Neural progenitor cell (in vitro differentiated cells): ENCODE measurements at regions not wholly inside any gene's neighbourhood (a gene's known extent, or its start where the extent isn't known, plus 50 kb on each side); places are given as distances from the start of the nearest gene placed in this dataset.

ENCODE experiments used
- DNase-seq: peaks from one replicate; pipeline ENCODE4 v3.0.0-alpha.2; 2016; ENCODE audit warnings: low spot score
- H2AFZ ChIP-seq: fragments of 200-600 bp; sonication (generic); replicated peaks from 2 replicates; pipeline ENCODE4 v1.6.1; 2016; ENCODE audit warnings: antibody characterized with exemption
- H3F3A ChIP-seq: fragments of 200-600 bp; sonication (generic); 2 replicates; pipeline ENCODE4 v1.6.1; 2016; ENCODE audit warnings: antibody characterized with exemption, low read depth
- H3K27ac ChIP-seq: fragments of 200-600 bp; sonication (generic); 2 replicates; pipeline ENCODE4 v1.5.1; 2016; ENCODE audit warnings: mild to moderate bottlenecking
- H3K27me3 ChIP-seq: fragments of 200-600 bp; sonication (generic); 2 replicates; pipeline ENCODE4 v1.6.1; 2016; ENCODE audit warnings: mild to moderate bottlenecking, moderate library complexity
- H3K36me3 ChIP-seq: fragments of 200-600 bp; sonication (generic); 2 replicates; pipeline ENCODE4 v1.5.1; 2016
- H3K4me1 ChIP-seq: fragments of 200-600 bp; sonication (generic); 2 replicates; pipeline ENCODE4 v1.6.1; 2016; ENCODE audit warnings: mixed run types
- H3K4me2 ChIP-seq: fragments of 200-600 bp; sonication (generic); 2 replicates; pipeline ENCODE4 v1.6.1; 2016
- H3K4me3 ChIP-seq: fragments of 200-600 bp; sonication (generic); 2 replicates; pipeline ENCODE4 v1.5.1; 2016
- H3K79me2 ChIP-seq: fragments of 200-600 bp; sonication (generic); 2 replicates; pipeline ENCODE4 v1.6.1; 2016; ENCODE audit warnings: low read depth
- H3K9ac ChIP-seq: fragments of 200-600 bp; sonication (generic); 2 replicates; pipeline ENCODE4 v1.6.1; 2016
- H3K9me3 ChIP-seq: fragments of 200-600 bp; sonication (generic); 2 replicates; pipeline ENCODE4 v1.5.1; 2016; ENCODE audit warnings: low read depth
- H4K20me1 ChIP-seq: fragments of 200-600 bp; sonication (generic); 2 replicates; pipeline ENCODE4 v1.6.1; 2016; ENCODE audit warnings: low read depth
- H3K27ac Mint-ChIP-seq: 3 replicates; pipeline ENCODE4 v1.8.0; 2021; ENCODE audit warnings: mixed read lengths
- H3K27me3 Mint-ChIP-seq: 2 replicates; pipeline ENCODE4 v1.8.0; 2022; ENCODE audit warnings: low read depth, mild to moderate bottlenecking, inconsistent platforms, moderate library complexity, mixed read lengths; ENCODE audit not compliant: insufficient read depth
- H3K36me3 Mint-ChIP-seq: 3 replicates; pipeline ENCODE4 v1.8.0; 2021; ENCODE audit warnings: mixed read lengths
- H3K4me1 Mint-ChIP-seq: 3 replicates; pipeline ENCODE4 v1.8.0; 2021; ENCODE audit warnings: mixed read lengths
- H3K4me3 Mint-ChIP-seq: 3 replicates; pipeline ENCODE4 v1.8.0; 2021; ENCODE audit warnings: mild to moderate bottlenecking, moderate library complexity, mixed read lengths
- H3K9me3 Mint-ChIP-seq: 3 replicates; pipeline ENCODE4 v1.8.0; 2020; ENCODE audit warnings: mixed read lengths
- EZH2 ChIP-seq: fragments of 200-600 bp; sonication (generic); IDR thresholded peaks from 2 replicates; pipeline ENCODE4 v1.6.1; 2017; ENCODE audit warnings: antibody characterized with exemption, mild to moderate bottlenecking, moderate library complexity
- EZH2phosphoT487 ChIP-seq: fragments of 200-600 bp; sonication (generic); IDR thresholded peaks from 2 replicates; pipeline ENCODE4 v1.6.1; 2017; ENCODE audit warnings: antibody characterized with exemption
- TF ChIP-seq, protein P1 (sequence below): fragments of 200-600 bp; sonication (generic); IDR thresholded peaks from 2 replicates; pipeline ENCODE4 v1.5.1; 2017; ENCODE audit warnings: antibody characterized with exemption, mild to moderate bottlenecking

DNA sequence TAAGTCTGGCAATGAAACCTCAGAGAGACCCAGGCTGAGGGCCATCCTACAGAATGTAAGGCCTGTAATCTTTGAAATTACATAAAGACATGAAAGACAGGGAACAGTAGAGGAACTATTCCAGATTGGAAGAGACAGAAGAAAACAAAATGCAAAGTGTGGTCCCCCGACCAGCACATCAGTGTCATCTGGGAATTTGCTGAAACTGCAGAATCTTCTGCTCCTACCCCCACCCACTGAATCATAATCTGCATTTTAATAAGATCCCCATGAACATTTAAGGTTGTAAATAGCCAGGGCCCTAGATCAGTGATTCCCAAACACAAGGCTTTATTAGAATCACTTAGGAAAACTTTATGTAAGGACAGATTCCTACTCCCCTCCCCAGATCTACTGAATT, 154.4 kb downstream of the NOC3L start:
- Histone ChIP-seq H3K4me1 (no peaks in the 10 kb centered on the region), H3K9me3 (no peaks in the 10 kb centered on the region), H2AFZ (no peak overlapping the region), H3K27me3 (no peaks in the 10 kb centered on the region), H3K36me3 (no peaks in the 10 kb centered on the region), H3K4me3 (no peak overlapping the region), H3K79me2 (no peaks in the 10 kb centered on the region), H3F3A (no peaks in the 10 kb centered on the region), H3K27ac (no peak overlapping the region), H4K20me1 (no peaks in the 10 kb centered on the region), H3K4me2 (no peak overlapping the region), H3K9ac (no peak overlapping the region)
- no peak for DNase-seq
- peaks cover 18% of the 10 kb centered on the region for H3K4me1 Mint-ChIP-seq
- no peak overlapping the region for H3K27ac Mint-ChIP-seq
- H3K36me3 Mint-ChIP-seq: no peaks in the 10 kb centered on the region
- H3K27me3 Mint-ChIP-seq: peaks cover 2% of the 10 kb centered on the region
- H3K4me3 Mint-ChIP-seq: no peak overlapping the region
- TF ChIP-seq, protein P1, sequence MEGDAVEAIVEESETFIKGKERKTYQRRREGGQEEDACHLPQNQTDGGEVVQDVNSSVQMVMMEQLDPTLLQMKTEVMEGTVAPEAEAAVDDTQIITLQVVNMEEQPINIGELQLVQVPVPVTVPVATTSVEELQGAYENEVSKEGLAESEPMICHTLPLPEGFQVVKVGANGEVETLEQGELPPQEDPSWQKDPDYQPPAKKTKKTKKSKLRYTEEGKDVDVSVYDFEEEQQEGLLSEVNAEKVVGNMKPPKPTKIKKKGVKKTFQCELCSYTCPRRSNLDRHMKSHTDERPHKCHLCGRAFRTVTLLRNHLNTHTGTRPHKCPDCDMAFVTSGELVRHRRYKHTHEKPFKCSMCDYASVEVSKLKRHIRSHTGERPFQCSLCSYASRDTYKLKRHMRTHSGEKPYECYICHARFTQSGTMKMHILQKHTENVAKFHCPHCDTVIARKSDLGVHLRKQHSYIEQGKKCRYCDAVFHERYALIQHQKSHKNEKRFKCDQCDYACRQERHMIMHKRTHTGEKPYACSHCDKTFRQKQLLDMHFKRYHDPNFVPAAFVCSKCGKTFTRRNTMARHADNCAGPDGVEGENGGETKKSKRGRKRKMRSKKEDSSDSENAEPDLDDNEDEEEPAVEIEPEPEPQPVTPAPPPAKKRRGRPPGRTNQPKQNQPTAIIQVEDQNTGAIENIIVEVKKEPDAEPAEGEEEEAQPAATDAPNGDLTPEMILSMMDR: no peak
- TF ChIP-seq EZH2phosphoT487: no peak
- no peak for TF ChIP-seq EZH2
- H3K9me3 Mint-ChIP-seq: peaks cover 11% of the 10 kb centered on the region

DNA sequence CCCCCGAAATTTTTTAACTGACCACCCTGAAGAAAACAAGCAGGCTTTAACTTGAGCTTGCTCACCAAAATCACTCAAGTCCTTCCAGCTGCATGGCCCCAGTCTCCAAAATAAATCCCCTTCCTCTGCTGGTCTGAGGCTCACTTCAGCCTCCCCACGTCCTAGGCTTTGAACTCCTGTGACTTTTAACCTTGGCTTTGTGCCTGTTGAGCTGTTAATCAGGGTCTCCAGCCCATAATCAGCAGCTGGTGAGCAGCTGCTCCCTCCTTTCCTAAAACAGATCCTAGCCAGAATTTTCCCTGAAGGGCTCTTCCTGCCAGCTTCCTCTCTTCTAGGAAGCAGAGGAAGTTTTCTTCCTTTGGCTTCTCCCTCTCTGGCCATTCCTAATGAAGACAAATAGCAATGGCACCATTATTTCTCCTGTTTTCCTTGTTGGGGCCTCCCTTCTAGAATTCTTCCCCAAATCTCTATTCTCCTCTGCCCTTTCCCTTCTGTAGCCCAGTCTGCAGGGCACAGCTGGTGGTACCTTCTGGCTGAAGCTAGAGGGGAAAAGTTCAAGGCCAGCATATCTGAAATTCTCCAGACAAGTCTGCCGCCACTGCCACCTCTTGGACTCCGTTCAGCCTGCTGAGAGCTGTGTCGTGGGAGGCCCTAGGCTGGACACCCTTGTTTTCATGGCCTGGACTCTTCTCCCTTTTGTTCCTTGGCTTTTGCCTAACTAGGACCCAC, 152.1 kb downstream of the NOC3L start:
- H3K4me3 ChIP-seq: no peak overlapping the region
- no peaks in the 10 kb centered on the region for H3F3A ChIP-seq
- H3K36me3 ChIP-seq: no peaks in the 10 kb centered on the region
- H4K20me1 ChIP-seq: no peaks in the 10 kb centered on the region
- no peaks in the 10 kb centered on the region for H3K4me1 ChIP-seq
- Mint-ChIP-seq H3K4me3 (no peak overlapping the region), H3K36me3 (no peaks in the 10 kb centered on the region), H3K27me3 (peaks cover 2% of the 10 kb centered on the region), H3K9me3 (peaks cover 11% of the 10 kb centered on the region), H3K27ac (no peak overlapping the region), H3K4me1 (peaks cover 23% of the 10 kb centered on the region)
- no peak overlapping the region for H3K9ac ChIP-seq
- DNase-seq: no peak
- H3K4me2 ChIP-seq: no peak overlapping the region
- no peak for TF ChIP-seq EZH2phosphoT487
- TF ChIP-seq, protein P1: no peak
- H3K79me2 ChIP-seq: no peaks in the 10 kb centered on the region
- H3K27ac ChIP-seq: no peak overlapping the region
- no peaks in the 10 kb centered on the region for H3K27me3 ChIP-seq
- H3K9me3 ChIP-seq: no peaks in the 10 kb centered on the region
- no peak overlapping the region for H2AFZ ChIP-seq

DNA sequence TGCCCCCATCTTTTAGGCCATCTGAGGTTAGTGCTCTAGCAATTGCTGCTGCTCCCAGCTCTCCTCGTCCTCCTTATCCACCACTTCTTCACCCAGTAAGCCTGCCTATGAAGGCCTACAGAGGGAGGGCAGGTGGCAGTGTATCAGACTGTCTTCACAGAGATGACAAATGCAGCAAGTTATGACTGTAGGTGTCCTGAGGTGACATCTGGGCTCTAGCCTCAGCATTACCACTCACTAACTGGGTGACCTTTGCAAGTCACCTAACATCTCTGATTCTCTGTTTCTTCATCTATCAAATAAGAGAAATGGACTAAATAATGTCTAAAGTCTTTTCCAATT, 151.6 kb downstream of the NOC3L start:
- peaks cover 23% of the 10 kb centered on the region for H3K4me1 Mint-ChIP-seq
- H3K27me3 ChIP-seq: no peaks in the 10 kb centered on the region
- TF ChIP-seq EZH2: no peak
- H3K9me3 ChIP-seq: no peaks in the 10 kb centered on the region
- DNase-seq: no peak
- peak overlapping the region; percentile 11 for H3K27ac Mint-ChIP-seq
- no peaks in the 10 kb centered on the region for H3F3A ChIP-seq
- H3K9ac ChIP-seq: no peak overlapping the region
- peaks cover 7% of the 10 kb centered on the region for H3K9me3 Mint-ChIP-seq
- no peaks in the 10 kb centered on the region for H3K79me2 ChIP-seq
- H4K20me1 ChIP-seq: no peaks in the 10 kb centered on the region
- H3K4me1 ChIP-seq: no peaks in the 10 kb centered on the region
- H3K4me3 ChIP-seq: no peak overlapping the region
- no peaks in the 10 kb centered on the region for H3K36me3 ChIP-seq
- H3K4me2 ChIP-seq: no peak overlapping the region
- H3K27me3 Mint-ChIP-seq: peaks cover 2% of the 10 kb centered on the region
- H3K36me3 Mint-ChIP-seq: no peaks in the 10 kb centered on the region
- no peak overlapping the region for H2AFZ ChIP-seq
- no peak overlapping the region for H3K4me3 Mint-ChIP-seq
- no peak overlapping the region for H3K27ac ChIP-seq

DNA sequence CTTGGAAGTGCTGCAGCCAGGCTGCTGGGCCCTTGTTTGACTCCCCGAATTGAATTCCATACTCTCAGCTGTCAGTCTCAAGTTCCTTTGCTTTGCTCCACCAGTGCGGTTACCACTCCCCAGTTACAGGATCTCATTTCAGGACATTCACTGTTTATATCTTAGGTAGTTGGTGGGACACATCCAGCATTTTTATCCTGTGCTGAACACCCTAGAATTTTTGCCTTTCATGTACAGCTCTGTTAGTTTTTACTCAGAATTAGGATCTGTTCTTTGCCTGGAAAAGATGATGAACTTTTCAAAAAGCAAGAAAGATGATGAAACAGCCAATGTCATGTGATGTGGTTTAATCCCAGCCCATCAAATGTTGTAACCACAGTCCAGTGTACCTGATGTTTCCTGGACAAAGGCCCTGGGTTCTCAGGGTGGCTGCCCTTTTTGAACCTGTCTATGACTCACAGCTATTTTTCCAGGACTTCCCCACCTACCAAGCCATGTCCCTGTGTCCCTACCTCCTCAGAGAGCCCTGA, 149.7 kb downstream of the NOC3L start:
- Mint-ChIP-seq H3K27me3 (no peaks in the 10 kb centered on the region), H3K9me3 (no peaks in the 10 kb centered on the region), H3K4me3 (no peak overlapping the region), H3K27ac (no peak overlapping the region), H3K4me1 (peaks cover 23% of the 10 kb centered on the region), H3K36me3 (no peaks in the 10 kb centered on the region)
- H3K9me3 ChIP-seq: no peaks in the 10 kb centered on the region
- no peak overlapping the region for H3K9ac ChIP-seq
- no peak for TF ChIP-seq EZH2phosphoT487
- TF ChIP-seq, protein P1: no peak
- TF ChIP-seq EZH2: no peak
- H3K4me2 ChIP-seq: no peak overlapping the region
- no peak for DNase-seq
- no peaks in the 10 kb centered on the region for H3K4me1 ChIP-seq
- H3F3A ChIP-seq: no peaks in the 10 kb centered on the region
- no peaks in the 10 kb centered on the region for H3K36me3 ChIP-seq
- no peaks in the 10 kb centered on the region for H3K27me3 ChIP-seq
- H2AFZ ChIP-seq: no peak overlapping the region
- no peak overlapping the region for H3K27ac ChIP-seq
- H3K79me2 ChIP-seq: no peaks in the 10 kb centered on the region
- H3K4me3 ChIP-seq: no peak overlapping the region
- H4K20me1 ChIP-seq: no peaks in the 10 kb centered on the region
